ENCODE measurements at regions not wholly inside any gene's neighbourhood (a gene's known extent, or its start where the extent isn't known, plus 50 kb on each side); places are given as distances from the start of the nearest gene placed in this dataset.

DNA sequence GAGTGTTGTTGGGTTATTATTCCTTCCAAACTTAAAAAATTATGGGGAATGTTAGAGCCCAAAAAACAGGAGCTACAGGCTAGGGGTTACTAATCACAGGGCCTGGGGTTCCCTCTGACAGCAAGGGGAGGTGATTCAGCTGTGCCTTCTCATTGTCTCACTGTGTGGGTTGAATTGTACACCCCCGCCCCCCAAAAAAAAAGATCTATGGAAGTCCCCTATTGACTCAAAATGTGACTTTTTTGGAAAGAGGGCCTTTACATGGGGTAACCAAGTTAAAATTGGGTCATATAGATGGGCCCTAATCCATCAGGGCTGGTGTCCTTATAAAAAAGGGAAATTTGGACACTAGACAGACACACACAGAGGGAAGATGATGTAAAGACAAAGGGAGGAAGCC is 190.2 kb downstream of the SOX9 start:
- no peak for TF ChIP-seq POLR2A (IDR thresholded peaks at IDR 0.05; ENCODE audit: low read length)
- no peak for TF ChIP-seq GATA1 (IDR thresholded peaks at IDR 0.05; ENCODE audit: low read depth, low read length)
